SH-SY5Y (cell line): ENCODE measurements at regions not wholly inside any gene's neighbourhood (a gene's known extent, or its start where the extent isn't known, plus 50 kb on each side); places are given as distances from the start of the nearest gene placed in this dataset.

Source experiments
- GATA2 ChIP-seq: IDR thresholded peaks from 2 replicates; pipeline ENCODE4 v1.6.1; 2011; ENCODE audit warnings: mild to moderate bottlenecking, low read depth, low read length
- GATA3 ChIP-seq: IDR thresholded peaks from 2 replicates; pipeline ENCODE4 v1.6.1; 2011; ENCODE audit warnings: low read depth, mild to moderate bottlenecking, low read length, moderate library complexity

DNA sequence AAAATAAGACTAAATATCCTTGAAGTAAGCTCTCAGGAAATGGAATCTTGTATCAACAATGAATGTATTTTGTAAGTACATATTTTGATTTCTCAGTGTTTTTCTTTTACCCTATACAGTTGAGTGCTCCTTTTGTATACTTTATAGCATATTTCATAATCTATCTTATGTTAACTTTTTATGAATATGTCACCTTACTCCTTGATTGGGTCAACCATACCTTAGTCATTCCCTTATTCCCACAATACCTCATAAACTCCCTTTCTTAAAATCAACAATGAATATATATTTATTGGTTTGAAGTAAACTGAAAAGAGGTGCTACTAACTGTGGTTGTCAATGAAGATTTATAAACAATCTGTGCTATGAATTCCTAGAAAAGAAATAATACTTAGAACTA lies 686.2 kb downstream of the METTL15 start:
- TF ChIP-seq GATA2 (no peak), GATA3 (no peak)

DNA sequence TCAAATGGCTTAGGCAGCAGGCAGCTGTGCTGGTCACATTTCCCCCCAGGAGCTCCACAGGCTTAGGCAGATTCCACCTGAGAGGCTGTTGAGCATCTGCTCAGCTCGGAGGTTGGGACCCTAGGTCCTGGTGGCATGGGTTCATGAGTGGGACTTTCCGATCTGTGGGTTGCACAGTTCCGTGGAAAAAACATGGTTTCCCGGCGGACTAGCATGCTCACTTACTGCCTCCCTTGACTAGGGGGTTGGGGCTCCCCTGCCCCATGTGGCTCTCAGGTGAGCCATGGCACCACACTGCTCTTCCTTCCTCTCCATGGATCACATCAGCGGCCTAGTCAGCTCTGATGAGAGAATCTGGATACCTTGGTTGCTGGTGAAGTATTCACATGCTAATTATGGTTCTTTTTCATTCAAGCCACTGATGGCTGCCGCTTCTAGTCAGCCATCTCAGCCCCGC lies 685.1 kb downstream of the METTL15 start:
- TF ChIP-seq GATA3 (no peak), GATA2 (no peak)

DNA sequence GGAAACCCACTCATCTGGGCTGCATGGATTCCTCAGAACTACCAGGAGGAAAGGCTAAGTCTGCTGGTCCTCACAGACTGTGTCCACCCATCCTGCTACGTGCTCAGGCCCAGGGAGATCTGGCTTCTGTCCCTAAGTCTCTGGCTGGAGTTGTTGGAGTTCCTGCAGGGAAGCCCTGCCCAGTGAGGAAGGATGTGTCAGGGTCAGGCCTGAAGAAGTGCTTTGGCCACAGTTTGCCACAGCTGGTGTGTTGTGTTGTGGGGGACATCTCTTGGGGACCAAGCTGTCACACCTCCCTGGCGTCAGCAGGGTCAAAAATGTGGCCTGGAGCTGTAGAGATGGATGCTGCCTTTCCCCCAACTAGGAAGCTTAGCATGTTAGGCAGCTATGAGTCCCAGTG lies 684.7 kb downstream of the METTL15 start:
- TF ChIP-seq GATA3 (no peak), GATA2 (no peak)

DNA sequence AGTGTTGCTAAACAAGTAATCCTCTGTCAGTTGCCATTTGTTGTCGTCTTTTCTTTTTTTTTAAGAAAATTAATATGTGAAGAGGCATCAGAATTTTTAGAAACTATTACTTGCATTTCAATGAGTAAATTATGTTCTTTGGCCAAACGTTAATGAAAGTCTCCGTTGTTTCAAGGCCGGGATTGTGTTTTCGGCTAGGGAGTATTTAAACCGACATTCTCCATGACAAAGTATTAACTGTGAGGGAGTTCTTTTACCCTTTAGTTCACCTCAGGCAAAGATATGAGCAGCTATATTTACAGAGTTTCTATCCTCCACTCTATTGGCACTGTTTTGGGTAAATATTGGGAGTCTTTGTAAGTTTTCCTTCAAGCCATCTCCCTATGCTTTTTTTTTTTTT lies 668.9 kb downstream of the METTL15 start:
- no peak for TF ChIP-seq GATA3
- no peak for TF ChIP-seq GATA2

DNA sequence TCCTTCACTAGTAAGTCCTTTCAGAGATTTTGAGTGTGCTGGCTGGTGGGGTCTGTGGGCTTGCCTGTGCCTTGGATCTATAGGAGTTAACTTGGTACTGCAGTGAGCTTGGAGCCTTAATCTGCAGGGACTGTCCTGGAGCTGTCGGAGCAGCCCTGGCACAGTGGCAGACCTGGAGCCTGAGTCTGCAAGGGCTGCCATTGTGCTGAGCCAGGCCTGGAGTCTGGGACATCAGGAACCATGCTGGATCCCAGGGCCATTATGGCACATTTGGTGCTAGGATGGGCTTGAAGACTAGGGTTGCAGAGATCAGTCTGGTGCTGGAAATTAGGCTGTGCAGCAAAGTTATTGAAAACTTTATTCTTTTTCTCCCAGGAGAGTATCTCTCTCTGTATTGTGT lies 665.4 kb downstream of the METTL15 start:
- no peak for TF ChIP-seq GATA2
- no peak for TF ChIP-seq GATA3

DNA sequence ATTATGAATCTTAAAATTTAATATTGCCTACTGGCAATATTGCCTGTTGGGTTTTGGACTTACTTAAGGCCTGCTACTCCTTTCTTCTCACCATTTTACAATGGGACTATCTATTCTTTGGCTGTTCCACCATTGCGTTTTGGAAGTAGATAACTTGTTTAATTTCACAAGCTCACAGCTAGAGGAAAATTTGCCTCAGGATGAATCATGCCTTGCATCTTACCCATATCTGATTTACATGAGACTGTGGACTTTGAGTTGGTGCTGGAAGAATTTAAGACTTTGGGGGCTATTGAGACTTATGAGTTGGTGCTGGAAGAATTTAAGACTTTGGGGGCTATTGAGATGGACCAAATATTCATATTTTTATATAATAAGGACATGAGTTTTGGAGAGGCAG lies 662.6 kb downstream of the METTL15 start:
- TF ChIP-seq GATA2: no peak

DNA sequence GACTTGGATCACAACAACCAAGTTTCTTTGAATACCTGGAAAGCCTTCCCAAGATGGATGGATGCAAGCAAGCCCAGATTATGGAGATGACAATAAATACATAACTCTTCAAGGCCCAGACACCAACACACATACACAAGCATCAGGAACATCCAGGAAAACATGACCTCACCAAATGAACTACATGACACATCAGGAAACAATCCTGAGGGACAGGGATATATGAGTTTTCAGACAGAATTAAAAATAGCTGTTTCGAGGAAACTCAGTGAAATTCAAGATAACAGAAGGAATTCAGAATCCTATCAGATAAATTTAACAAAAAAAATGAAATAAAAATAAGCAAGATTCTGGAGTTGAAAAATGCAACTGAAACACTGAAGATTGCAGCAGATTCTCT lies 659.4 kb downstream of the METTL15 start:
- no peak for TF ChIP-seq GATA2
- no peak for TF ChIP-seq GATA3

DNA sequence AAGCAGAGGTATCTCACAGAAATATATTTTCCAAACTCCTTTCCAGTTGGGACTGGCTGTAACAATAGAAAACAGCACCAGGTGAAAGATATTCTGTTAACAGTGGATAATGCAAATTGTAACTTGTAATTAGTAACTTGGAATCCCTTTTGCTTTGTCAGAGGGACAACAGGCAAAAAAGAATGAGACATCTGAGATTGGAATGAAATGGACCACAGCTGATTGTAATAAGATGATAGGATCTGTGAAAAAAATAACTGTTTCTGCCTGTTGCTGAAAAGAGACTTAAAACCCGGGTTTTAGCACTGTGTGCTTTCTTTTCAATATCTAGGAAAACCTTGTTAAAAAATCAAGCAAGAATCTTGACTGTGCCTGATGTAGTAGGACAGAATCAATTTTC lies 655.7 kb downstream of the METTL15 start:
- TF ChIP-seq GATA2 (no peak), GATA3 (no peak)

DNA sequence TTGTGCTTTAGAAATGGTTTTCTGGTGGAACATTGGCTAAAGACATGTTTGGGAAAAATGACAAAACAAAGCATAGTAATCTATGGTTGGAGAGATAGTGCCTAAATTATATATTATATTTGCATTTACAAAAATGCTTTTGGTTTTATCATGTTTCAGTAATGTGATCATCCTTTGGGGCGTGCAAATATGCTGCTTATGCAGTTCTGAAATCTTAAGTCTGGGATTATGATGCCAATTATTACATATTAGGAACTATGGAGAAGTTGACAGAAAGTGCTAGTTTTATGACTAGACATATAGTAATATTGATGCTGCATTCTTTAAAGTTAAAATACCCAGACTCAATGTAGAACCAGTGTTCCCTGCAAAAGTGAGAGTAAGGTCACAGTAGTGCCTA lies 655.0 kb downstream of the METTL15 start:
- TF ChIP-seq GATA2 (no peak), GATA3 (no peak)

DNA sequence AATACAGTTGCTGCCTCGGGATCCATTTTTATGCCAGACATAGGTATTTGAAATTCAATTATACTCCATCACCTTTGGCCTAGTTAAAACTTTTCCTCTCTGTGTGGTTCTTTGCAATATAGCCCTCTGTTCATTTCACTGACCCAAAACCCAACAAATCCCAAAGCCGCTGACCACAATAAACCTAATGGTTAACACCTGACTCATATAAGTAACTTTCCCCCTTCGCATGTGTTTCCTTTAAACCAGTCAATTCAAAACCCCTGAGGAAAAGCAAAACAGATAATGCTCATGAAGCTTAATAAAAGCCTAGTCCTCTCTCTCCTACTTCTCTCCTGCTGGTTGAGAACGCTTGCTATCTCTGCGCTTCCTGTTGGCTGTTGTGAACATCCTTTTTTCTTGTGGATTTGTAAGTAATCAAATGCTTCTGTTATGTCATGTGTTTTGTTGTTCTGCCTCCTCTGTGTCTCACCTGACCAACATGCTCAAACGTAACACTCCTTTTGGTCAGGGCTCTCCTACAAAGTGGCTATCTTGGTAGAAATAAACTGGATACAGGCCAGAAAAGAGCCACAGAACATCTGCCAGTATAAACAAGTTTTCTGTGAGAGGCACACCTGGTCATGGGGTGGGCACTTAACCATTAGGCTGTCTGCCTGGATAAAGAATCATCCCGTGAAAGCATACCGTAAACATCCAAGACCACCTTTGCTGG lies 652.6 kb downstream of the METTL15 start:
- TF ChIP-seq GATA2 (no peak), GATA3 (no peak)

DNA sequence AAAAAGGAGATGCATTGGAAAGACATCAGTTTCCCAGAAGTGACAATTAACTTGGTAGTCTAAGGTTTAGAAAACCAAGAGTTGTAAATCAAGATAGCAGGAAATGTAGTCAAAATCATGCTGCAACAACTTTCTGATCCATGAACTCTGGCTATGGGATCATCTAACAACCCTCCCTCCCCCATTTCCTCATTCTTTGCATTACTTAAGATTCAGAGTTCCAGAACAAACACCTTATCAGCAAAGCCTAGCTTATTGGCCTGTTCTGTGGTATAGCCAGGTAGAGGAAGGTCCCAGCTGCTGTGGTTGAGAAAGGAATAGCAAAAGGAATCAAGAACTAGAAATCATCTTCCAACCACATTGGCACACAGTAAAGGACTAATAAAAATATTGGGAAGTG lies 651.1 kb downstream of the METTL15 start:
- TF ChIP-seq GATA3 (no peak), GATA2 (no peak)

DNA sequence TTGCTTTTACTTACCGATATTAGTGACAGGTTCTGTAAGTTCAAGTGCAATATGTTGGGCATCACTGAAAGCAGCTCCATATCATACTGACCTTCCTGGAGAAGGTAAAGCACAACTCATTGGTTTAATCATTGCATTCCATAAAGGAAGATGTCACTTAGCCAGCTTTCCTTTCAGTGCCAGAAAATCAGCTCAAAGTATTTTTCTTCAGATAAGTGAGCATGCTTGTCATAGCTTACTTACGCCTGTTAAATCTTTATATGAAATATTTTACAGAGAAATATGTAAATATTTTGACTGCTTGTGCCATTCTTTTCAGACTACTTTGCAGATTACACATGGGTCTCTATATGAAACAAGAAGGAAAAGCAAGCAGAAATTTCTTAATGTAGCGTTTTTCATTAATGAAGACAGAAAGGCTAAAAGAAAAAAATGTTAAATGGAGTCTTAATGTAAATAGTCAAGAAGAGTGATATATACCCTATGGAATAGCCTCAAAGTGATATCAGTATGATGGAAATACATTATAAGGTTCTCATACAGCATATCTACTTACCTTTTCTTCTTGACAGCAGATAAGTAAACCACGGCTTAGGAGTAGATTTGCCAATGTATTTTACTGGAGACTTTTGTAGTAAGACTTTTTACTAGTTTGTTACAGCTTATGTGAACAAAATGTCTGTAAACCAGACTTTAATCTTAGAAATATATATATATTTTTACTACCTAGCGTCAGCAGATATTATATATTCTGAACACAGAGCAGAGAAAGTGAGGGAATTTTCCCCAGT lies 649.7 kb downstream of the METTL15 start:
- TF ChIP-seq GATA3 (no peak), GATA2 (no peak)

DNA sequence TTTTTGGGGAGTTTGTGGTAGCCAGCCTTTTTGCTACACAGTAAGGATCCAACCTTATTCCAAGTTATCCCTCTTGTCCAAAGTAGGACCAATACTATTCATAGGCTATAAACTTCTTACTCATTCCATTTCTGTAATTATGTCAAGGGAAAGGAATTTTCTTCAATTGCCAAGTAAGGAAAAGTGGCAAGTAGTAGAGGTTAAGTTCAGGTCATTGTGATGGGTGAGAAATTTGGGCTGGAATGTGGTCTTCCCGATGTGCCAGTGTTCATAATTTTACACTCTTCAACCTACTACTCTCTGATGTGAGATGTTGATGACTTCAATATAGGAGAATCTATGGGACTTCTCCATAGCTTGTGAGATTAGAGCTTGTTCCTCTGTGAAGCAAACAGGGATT lies 648.8 kb downstream of the METTL15 start:
- TF ChIP-seq GATA3: no peak
- TF ChIP-seq GATA2: no peak

DNA sequence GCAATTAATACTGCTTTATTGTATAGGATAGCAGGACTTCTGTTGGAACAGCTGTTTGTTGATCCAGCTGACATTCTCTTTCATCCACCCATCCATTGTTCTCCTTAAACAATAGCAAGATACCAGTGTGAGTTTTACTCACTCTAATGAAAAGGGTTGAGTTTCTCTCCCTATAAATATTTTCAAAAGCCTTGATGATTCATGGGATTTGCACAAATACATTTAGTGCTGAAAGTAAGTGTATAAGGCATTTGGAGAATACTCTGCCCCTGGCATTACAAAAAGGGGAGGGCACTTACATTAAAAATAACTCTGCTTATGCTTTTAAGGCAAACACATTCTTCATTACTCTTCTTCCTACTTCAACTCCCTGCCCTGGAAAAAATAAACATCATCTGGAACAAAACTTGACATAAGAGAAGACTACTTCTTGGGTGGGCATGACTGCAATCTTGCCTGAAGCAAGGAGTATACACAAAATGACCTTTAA lies 634.9 kb downstream of the METTL15 start:
- TF ChIP-seq GATA2: no peak
- no peak for TF ChIP-seq GATA3
